Endodermal cell (in vitro differentiated cells): ENCODE measurements at regions not wholly inside any gene's neighbourhood (a gene's known extent, or its start where the extent isn't known, plus 50 kb on each side); places are given as distances from the start of the nearest gene placed in this dataset.

Source experiments
- DNase-seq: peaks from one replicate; pipeline ENCODE4 v3.0.0-alpha.2; 2017
- H3K27ac ChIP-seq: 2 replicates; pipeline ENCODE4 v1.5.1; 2013; ENCODE audit warnings: mild to moderate bottlenecking, low read depth, low read length, moderate library complexity
- H3K27me3 ChIP-seq: 2 replicates; pipeline ENCODE4 v1.6.1; 2013; ENCODE audit warnings: mild to moderate bottlenecking, low read length, moderate library complexity; ENCODE audit not compliant: insufficient read depth, control insufficient read depth, poor library complexity, severe bottlenecking
- H3K36me3 ChIP-seq: 2 replicates; pipeline ENCODE4 v1.7.0; 2013; ENCODE audit warnings: mild to moderate bottlenecking, low read length, moderate library complexity; ENCODE audit not compliant: control insufficient read depth, insufficient read depth
- H3K4me1 ChIP-seq: one replicate; pipeline ENCODE4 v1.7.0; 2013; ENCODE audit warnings: low read length; ENCODE audit not compliant: control insufficient read depth, insufficient read depth
- H3K4me3 ChIP-seq: 2 replicates; pipeline ENCODE4 v1.5.1; 2013; ENCODE audit warnings: mild to moderate bottlenecking, low read length, moderate library complexity
- H3K9ac ChIP-seq: 2 replicates; pipeline ENCODE4 v1.6.1; 2013; ENCODE audit warnings: mild to moderate bottlenecking, low read length, moderate library complexity; ENCODE audit not compliant: poor library complexity, severe bottlenecking; ENCODE audit errors: extremely low read depth
- H3K9me3 ChIP-seq: 2 replicates; pipeline ENCODE4 v1.6.1; 2013; ENCODE audit warnings: mild to moderate bottlenecking, low read length, moderate library complexity; ENCODE audit not compliant: control insufficient read depth
- H3K27ac Mint-ChIP-seq: 2 replicates; pipeline ENCODE4 v1.8.0; 2020; ENCODE audit warnings: mixed read lengths
- H3K27me3 Mint-ChIP-seq: 2 replicates; pipeline ENCODE4 v1.8.0; 2021; ENCODE audit warnings: mild to moderate bottlenecking, mixed read lengths; ENCODE audit not compliant: insufficient read depth
- H3K36me3 Mint-ChIP-seq: 2 replicates; pipeline ENCODE4 v1.8.0; 2020; ENCODE audit warnings: low read depth, mixed read lengths
- H3K4me1 Mint-ChIP-seq: 2 replicates; pipeline ENCODE4 v1.8.0; 2020; ENCODE audit warnings: mixed read lengths
- H3K4me3 Mint-ChIP-seq: 2 replicates; pipeline ENCODE4 v1.8.0; 2020; ENCODE audit warnings: mild to moderate bottlenecking, moderate library complexity, mixed read lengths
- H3K9me3 Mint-ChIP-seq: 2 replicates; pipeline ENCODE4 v1.8.0; 2020; ENCODE audit warnings: mild to moderate bottlenecking, mixed read lengths
- CTCF ChIP-seq: fragments of 200-600 bp; sonication (generic); conservative IDR thresholded peaks from 2 replicates; pipeline ENCODE4 v1.5.0; 2021; ENCODE audit warnings: antibody characterized with exemption, mild to moderate bottlenecking
- WGBS, 2 experiments: methylation state at CpG; one replicate each; pipeline versions ENCODE4 v1.1.5 to v1.1.7; 2013; ENCODE audit warnings: missing lambda C conversion rate in 2 of 2, mixed read lengths in 1 of 2; ENCODE audit not compliant: insufficient coverage in 1 of 2, insufficient read length in 1 of 2; 5-methylcytosine and 5-hydroxymethylcytosine counted together

GRCh38 chr12:114993165-114993564, 309.2 kb upstream of the TBX3 start:
- H3K27ac Mint-ChIP-seq, result no peak overlapping the region
- H3K36me3 Mint-ChIP-seq, result peaks cover 2% of the 10 kb centered on the region
- Histone ChIP-seq H3K27me3 (no peaks in the 10 kb centered on the region), H3K36me3 (no peaks in the 10 kb centered on the region), H3K4me1 (no peaks in the 10 kb centered on the region), H3K27ac (no peak overlapping the region), H3K4me3 (no peak overlapping the region), H3K9ac (no peak overlapping the region), H3K9me3 (peaks cover 13% of the 10 kb centered on the region)
- peaks cover 4% of the 10 kb centered on the region for H3K4me1 Mint-ChIP-seq
- DNase-seq, result no peak
- no peak overlapping the region for H3K4me3 Mint-ChIP-seq
- WGBS, 2 experiments, result 88 to 100% methylated on average over 1 to 3 of the region's 3 CpGs
- TF ChIP-seq CTCF, result no peak
- peaks cover 17% of the 10 kb centered on the region for H3K9me3 Mint-ChIP-seq
- no peaks in the 10 kb centered on the region for H3K27me3 Mint-ChIP-seq

GRCh38 chr12:114992443-114992842, 308.5 kb upstream of the TBX3 start:
- Histone ChIP-seq H3K9me3 (peaks cover 13% of the 10 kb centered on the region), H3K4me1 (no peaks in the 10 kb centered on the region), H3K9ac (no peak overlapping the region), H3K36me3 (no peaks in the 10 kb centered on the region), H3K27me3 (no peaks in the 10 kb centered on the region), H3K4me3 (no peak overlapping the region), H3K27ac (no peak overlapping the region)
- H3K36me3 Mint-ChIP-seq, result peaks cover 2% of the 10 kb centered on the region
- peaks cover 17% of the 10 kb centered on the region for H3K9me3 Mint-ChIP-seq
- peaks cover 4% of the 10 kb centered on the region for H3K4me1 Mint-ChIP-seq
- H3K27me3 Mint-ChIP-seq, result no peaks in the 10 kb centered on the region
- DNase-seq, result no peak
- no peak overlapping the region for H3K27ac Mint-ChIP-seq
- H3K4me3 Mint-ChIP-seq, result no peak overlapping the region
- 95% methylated on average over 1 of the region's 1 CpG; no CpG with 5 or more reads in 1 of the 2 experiments for whole genome bisulfite sequencing, 2 experiments
- TF ChIP-seq CTCF, result no peak

- Histone ChIP-seq H3K36me3 (no peaks in the 10 kb centered on the region), H3K9ac (no peak overlapping the region), H3K9me3 (peaks cover 2% of the 10 kb centered on the region), H3K4me3 (no peak overlapping the region), H3K27ac (no peak overlapping the region), H3K4me1 (no peaks in the 10 kb centered on the region), H3K27me3 (peaks cover 8% of the 10 kb centered on the region)
- peaks cover 8% of the 10 kb centered on the region for H3K27me3 Mint-ChIP-seq
- H3K4me3 Mint-ChIP-seq, result no peak overlapping the region
- DNase-seq, result no peak
- H3K9me3 Mint-ChIP-seq, result peaks cover 5% of the 10 kb centered on the region
- TF ChIP-seq CTCF, result no peak
- no peaks in the 10 kb centered on the region for H3K36me3 Mint-ChIP-seq
- WGBS, 2 experiments, result 88 to 94% methylated on average over 4 of the region's 4 CpGs
- no peak overlapping the region for H3K27ac Mint-ChIP-seq
- peaks cover 4% of the 10 kb centered on the region for H3K4me1 Mint-ChIP-seq
These were observed 306.4 kb upstream of the TBX3 start for GRCh38 chr12:114990381-114990780.
